K562 (cell line): ENCODE measurements at regions not wholly inside any gene's neighbourhood (a gene's known extent, or its start where the extent isn't known, plus 50 kb on each side); places are given as distances from the start of the nearest gene placed in this dataset.

Experiments
- ATAC-seq: fragments of 200-7000 bp; cut with Tn5 transposase; 3 replicates; pipeline ENCODE4 v1.9.1; 2020; ENCODE audit warnings: moderate library complexity
- BruUV-seq: library from RNA; stranded (reverse); fragments of 400-500 nt; replicated peaks from 2 replicates; lab custom pipeline; 2021; lab: Mats Ljungman, UMichigan
- CTCF ChIA-PET: fragments of 300-600 bp; formaldehyde crosslinking; extraction: SDS; loops from one replicate; lab custom pipeline; 2021; ENCODE audit warnings: low intra/inter-chr PET ratio; lab: Yijun Ruan, JAX
- POLR2A ChIA-PET: fragments of 300-600, 350-650 bp; sonication (Branson Sonifier 250); formaldehyde crosslinking; extraction: SDS; loops from one replicate; lab custom pipeline; 2021; ENCODE audit warnings: antibody characterized with exemption, inconsistent platforms; lab: Yijun Ruan, JAX
- DNase-seq, 4 experiments: peaks; one replicate each; pipeline versions ENCODE4 v3.0.0 to v3.0.0-alpha.2; 2011 to 2018; ENCODE audit warnings: low spot score in 3 of 4, mixed read lengths in 3 of 4; ENCODE audit errors: extremely low read depth in 1 of 4
- FAIRE-seq: peaks from 2 replicates; lab custom pipeline; 2011; peaks lifted over from hg19 to GRCh38; lab: Jason Lieb, UNC
- H2AFZ ChIP-seq: 2 replicates; pipeline ENCODE4 v1.6.0; 2011; ENCODE audit warnings: low read depth, low read length, control low read depth, inconsistent platforms
- H3K27ac ChIP-seq: fragments of 200-600 bp; 3 replicates; pipeline ENCODE4 v1.8.0; 2011; ENCODE audit warnings: low read depth, mild to moderate bottlenecking, control low read depth, inconsistent platforms, low read length, moderate library complexity, mixed read lengths; ENCODE audit errors: extremely low read depth
- H3K27me3 ChIP-seq, 2 experiments: fragments of 300-600 bp in 1 of 2; 2 replicates in 1 of 2; 3 replicates in 1 of 2; pipeline versions ENCODE4 v1.6.0 to v1.8.0; 2011; ENCODE audit warnings: inconsistent platforms in 2 of 2, low read length in 2 of 2, mild to moderate bottlenecking in 1 of 2, mixed read lengths in 1 of 2, moderate library complexity in 1 of 2; ENCODE audit not compliant: control insufficient read depth in 2 of 2, insufficient read depth in 2 of 2
- H3K36me3 ChIP-seq: fragments of 300-600 bp; 3 replicates; pipeline ENCODE4 v1.8.0; 2011; ENCODE audit warnings: mild to moderate bottlenecking, low read length, inconsistent platforms; ENCODE audit not compliant: control insufficient read depth, insufficient read depth
- H3K4me1 ChIP-seq, 2 experiments: fragments of 200-600 bp in 1 of 2; replicated peaks in 1 of 2; 2 replicates in 1 of 2; 3 replicates in 1 of 2; pipeline versions ENCODE4 v1.5.1 to v1.8.0; 2011; ENCODE audit warnings: inconsistent platforms in 2 of 2, low read length in 2 of 2, mild to moderate bottlenecking in 1 of 2, mixed read lengths in 1 of 2, moderate library complexity in 1 of 2; ENCODE audit not compliant: control insufficient read depth in 2 of 2, insufficient read depth in 2 of 2
- H3K4me2 ChIP-seq: 2 replicates; pipeline ENCODE4 v1.6.1; 2011; ENCODE audit warnings: low read length, control low read depth, inconsistent platforms, mixed read lengths; ENCODE audit not compliant: insufficient read depth
- H3K4me3 ChIP-seq: fragments of 200-600 bp; sonication (generic), shearing (Covaris generic); 2 replicates; pipeline ENCODE4 v1.5.1; 2016; ENCODE audit warnings: control low read depth, inconsistent platforms
- H3K79me2 ChIP-seq: fragments of 200-600 bp; 3 replicates; pipeline ENCODE4 v1.8.0; 2011; ENCODE audit warnings: low read length, inconsistent platforms; ENCODE audit not compliant: control insufficient read depth, insufficient read depth
- H3K9ac ChIP-seq, 2 experiments: 2 replicates each; pipeline versions ENCODE4 v1.6.0 to v1.6.1; 2011; ENCODE audit warnings: low read depth in 2 of 2, low read length in 2 of 2, control low read depth in 1 of 2, inconsistent platforms in 1 of 2, mild to moderate bottlenecking in 1 of 2, mixed read lengths in 1 of 2; ENCODE audit not compliant: insufficient read depth in 1 of 2
- H3K9me1 ChIP-seq: one replicate; pipeline ENCODE4 v1.6.0; 2011; ENCODE audit warnings: inconsistent platforms, mild to moderate bottlenecking, low read length, moderate library complexity; ENCODE audit not compliant: control insufficient read depth, insufficient read depth
- H3K9me3 ChIP-seq: replicated peaks from 2 replicates; pipeline ENCODE4 v1.5.1; 2011; ENCODE audit warnings: low read depth, low read length, inconsistent platforms; ENCODE audit not compliant: control insufficient read depth, insufficient read depth
- H4K20me1 ChIP-seq: replicated peaks from 2 replicates; pipeline ENCODE4 v1.6.1; 2011; ENCODE audit warnings: low read length, inconsistent platforms, mixed read lengths; ENCODE audit not compliant: control insufficient read depth, insufficient read depth
- BCOR ChIP-seq: fragments of 450-650 bp; IDR thresholded peaks from 2 replicates; pipeline ENCODE4 v1.6.1; 2016
- CREM ChIP-seq: IDR thresholded peaks from 2 replicates; pipeline ENCODE4 v1.6.1; 2014; ENCODE audit warnings: antibody characterized with exemption, low read depth
- FUS ChIP-seq: fragments of 200-400 bp; formaldehyde crosslinking; optimal IDR thresholded peaks from 2 replicates; pipeline ENCODE3; 2017; ENCODE audit warnings: low read depth, low read length
- KDM1A ChIP-seq, 2 experiments: fragments of 450-650 bp; IDR thresholded peaks; 2 replicates each; pipeline ENCODE4 v1.6.1; 2016; ENCODE audit warnings: mild to moderate bottlenecking in 2 of 2
- RAD21 ChIP-seq, 2 experiments: fragments of 250-450 bp in 1 of 2; fragments of 450-650 bp in 1 of 2; sonication (Bioruptor Pico) in 1 of 2; formaldehyde crosslinking in 1 of 2; IDR thresholded peaks in 1 of 2; conservative IDR thresholded peaks in 1 of 2; 2 replicates each; pipeline versions ENCODE4 v1.4.0 to v1.8.0; 2020 to 2022; ENCODE audit warnings: mild to moderate bottlenecking in 2 of 2, moderate library complexity in 1 of 2
- RBM25 ChIP-seq: fragments of 200-400 bp; formaldehyde crosslinking; IDR thresholded peaks from 2 replicates; pipeline ENCODE4 v1.6.1; 2018; ENCODE audit warnings: low read length, low read depth, moderate library complexity; ENCODE audit not compliant: severe bottlenecking
- RCOR1 ChIP-seq, 2 experiments: IDR thresholded peaks; 2 replicates each; pipeline ENCODE4 v1.6.1; 2012; ENCODE audit warnings: low read depth in 2 of 2, low read length in 2 of 2, borderline replicate concordance in 1 of 2, improper control_type of control experiment in 1 of 2
- TRIM24 ChIP-seq, 2 experiments: fragments of 450-650 bp; IDR thresholded peaks; 2 replicates each; pipeline ENCODE4 v1.6.1; 2016
- WGBS: fragments of 100-300 bp; shearing (Covaris generic); methylation state at CpG from one replicate; pipeline ENCODE4 v1.1.6; 2016; ENCODE audit warnings: low coverage, mixed read lengths; ENCODE audit not compliant: insufficient coverage; ENCODE audit errors: missing lambda C conversion rate; 5-methylcytosine and 5-hydroxymethylcytosine counted together
- in situ Hi-C: fragments of 300-500 bp; cut with MboI; formaldehyde crosslinking; loops from 4 replicates; pipeline ENCODE4 v1.15.0; 2018; ENCODE audit warnings: inconsistent platforms, mixed read lengths
- intact Hi-C: fragments of 100-400 bp; cut with micrococcal nuclease; formaldehyde crosslinking; loops from 2 replicates; pipeline ENCODE4 v1.14.2; 2022
- TF ChIP-seq, protein P1 (sequence below): sonication (generic); formaldehyde crosslinking; IDR thresholded peaks from 2 replicates; pipeline ENCODE4 v1.4.0; 2020; ENCODE audit warnings: mild to moderate bottlenecking, missing genetic modification reagents
- TF ChIP-seq, protein P2 (sequence below): fragments of 450-650 bp; IDR thresholded peaks from 2 replicates; pipeline ENCODE4 v1.6.1; 2016; ENCODE audit warnings: low read depth, mild to moderate bottlenecking, moderate library complexity
- TF ChIP-seq, protein P3 (sequence below): sonication (generic); formaldehyde crosslinking; IDR thresholded peaks from 2 replicates; pipeline ENCODE4 v1.8.1; 2023; ENCODE audit warnings: mild to moderate bottlenecking, missing genetic modification reagents
- TF ChIP-seq, protein P4 (sequence below), 3 experiments: IDR thresholded peaks in 2 of 3; conservative IDR thresholded peaks in 1 of 3; 2 replicates each; pipeline ENCODE4 v1.5.1; 2011 to 2012; ENCODE audit warnings: low read length in 3 of 3, mild to moderate bottlenecking in 3 of 3, control low read depth in 2 of 3, improper control_type of control experiment in 1 of 3, inconsistent platforms in 1 of 3, low read depth in 1 of 3, mixed read lengths in 1 of 3, moderate library complexity in 1 of 3; ENCODE audit not compliant: insufficient read depth in 2 of 3

DNA sequence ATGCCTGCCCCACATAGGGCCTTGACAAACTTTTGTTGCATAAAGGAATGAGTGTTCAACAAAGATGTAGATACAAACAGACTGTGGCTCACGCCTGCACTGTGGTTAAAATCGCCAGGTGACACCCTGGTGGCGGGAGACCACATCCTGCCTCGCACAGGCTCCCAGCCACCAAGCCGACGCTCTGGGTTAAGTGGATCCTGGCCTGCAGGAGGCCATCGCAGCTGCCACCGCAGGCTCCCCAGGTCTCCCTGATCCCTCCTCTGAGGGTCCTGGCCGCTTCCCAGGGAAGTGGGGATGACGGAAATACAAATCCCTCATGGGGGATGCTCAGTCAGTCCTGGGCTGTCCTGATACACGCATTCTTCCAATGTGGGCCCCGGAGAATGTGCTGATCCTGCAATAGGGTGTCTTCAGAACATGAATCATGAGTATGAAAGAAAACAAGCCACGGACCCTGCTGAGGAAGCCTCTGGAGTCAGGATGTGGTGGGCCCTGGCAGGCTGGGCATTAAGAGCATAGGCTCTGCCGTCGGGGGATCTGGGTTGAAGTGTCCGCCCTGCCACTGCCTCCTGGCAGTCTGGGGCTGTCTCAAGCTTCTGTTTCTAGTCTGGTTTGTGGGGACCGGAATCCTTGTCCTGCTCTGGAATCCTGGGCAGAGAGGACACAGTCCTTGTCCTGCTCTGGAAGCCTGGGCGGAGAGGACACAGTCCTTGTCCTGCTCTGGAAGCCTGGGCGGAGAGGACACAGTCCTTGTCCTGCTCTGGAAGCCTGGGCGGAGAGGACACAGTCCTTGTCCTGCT lies 53.5 kb upstream of the BEGAIN start (continued):
- TF ChIP-seq, protein P1, sequence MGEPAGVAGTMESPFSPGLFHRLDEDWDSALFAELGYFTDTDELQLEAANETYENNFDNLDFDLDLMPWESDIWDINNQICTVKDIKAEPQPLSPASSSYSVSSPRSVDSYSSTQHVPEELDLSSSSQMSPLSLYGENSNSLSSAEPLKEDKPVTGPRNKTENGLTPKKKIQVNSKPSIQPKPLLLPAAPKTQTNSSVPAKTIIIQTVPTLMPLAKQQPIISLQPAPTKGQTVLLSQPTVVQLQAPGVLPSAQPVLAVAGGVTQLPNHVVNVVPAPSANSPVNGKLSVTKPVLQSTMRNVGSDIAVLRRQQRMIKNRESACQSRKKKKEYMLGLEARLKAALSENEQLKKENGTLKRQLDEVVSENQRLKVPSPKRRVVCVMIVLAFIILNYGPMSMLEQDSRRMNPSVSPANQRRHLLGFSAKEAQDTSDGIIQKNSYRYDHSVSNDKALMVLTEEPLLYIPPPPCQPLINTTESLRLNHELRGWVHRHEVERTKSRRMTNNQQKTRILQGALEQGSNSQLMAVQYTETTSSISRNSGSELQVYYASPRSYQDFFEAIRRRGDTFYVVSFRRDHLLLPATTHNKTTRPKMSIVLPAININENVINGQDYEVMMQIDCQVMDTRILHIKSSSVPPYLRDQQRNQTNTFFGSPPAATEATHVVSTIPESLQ (CRISPR knock-in tag): no peak
- 0 out of 2 replicates have a peak, but pooled peaks have one; percentile 8 for TF ChIP-seq CREM
- TF ChIP-seq, protein P2, sequence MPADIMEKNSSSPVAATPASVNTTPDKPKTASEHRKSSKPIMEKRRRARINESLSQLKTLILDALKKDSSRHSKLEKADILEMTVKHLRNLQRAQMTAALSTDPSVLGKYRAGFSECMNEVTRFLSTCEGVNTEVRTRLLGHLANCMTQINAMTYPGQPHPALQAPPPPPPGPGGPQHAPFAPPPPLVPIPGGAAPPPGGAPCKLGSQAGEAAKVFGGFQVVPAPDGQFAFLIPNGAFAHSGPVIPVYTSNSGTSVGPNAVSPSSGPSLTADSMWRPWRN: peak; percentile 75; the same call in 1 of the 2 replicates

DNA sequence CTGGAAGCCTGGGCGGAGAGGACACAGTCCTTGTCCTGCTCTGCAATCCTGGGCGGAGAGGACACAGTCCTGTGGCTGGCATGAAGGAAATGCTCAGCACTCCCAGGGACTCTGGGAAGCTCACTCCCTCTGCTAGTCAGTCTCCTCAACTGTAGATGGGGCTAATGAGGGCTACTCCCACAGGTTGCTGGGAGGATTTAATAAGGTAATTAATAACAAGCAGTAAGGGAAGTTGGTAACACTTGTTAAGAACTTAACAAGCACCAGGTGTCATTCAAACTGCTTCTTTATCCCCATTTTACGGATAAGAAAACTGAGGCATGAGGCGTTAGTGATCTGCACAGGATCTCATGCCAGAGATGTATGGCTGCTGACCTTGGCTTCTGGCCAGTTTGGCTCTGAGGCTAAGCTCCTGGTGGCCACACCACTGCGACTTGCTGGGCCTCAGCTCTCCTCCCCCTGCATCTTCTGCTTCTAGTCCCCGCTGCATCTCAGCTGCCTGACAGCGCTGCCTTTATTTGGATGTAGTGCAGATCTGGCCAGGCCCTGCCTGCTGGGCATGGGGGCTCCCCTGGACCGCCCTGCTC lies 54.1 kb upstream of the BEGAIN start:
- Histone ChIP-seq H4K20me1 (no peaks in the 10 kb centered on the region), H3K27ac (no peak overlapping the region), H3K27me3 (no peaks in the 10 kb centered on the region), H2AFZ (no peak overlapping the region), H3K4me1 (peaks cover 15 to 30% of the 10 kb centered on the region in 2 experiments), H3K9me3 (no peaks in the 10 kb centered on the region), H3K9ac (peak overlapping the region in 1 of 2 experiments; percentile 52; a peak in 1 of 4 replicates), H3K4me2 (no peak overlapping the region), H3K79me2 (no peaks in the 10 kb centered on the region), H3K9me1 (no peaks in the 10 kb centered on the region), H3K4me3 (no peak overlapping the region), H3K36me3 (no peaks in the 10 kb centered on the region)
- no peak for ATAC-seq
- DNase-seq: no peak
- in situ Hi-C loops (no loop called here), intact Hi-C loops (no loop called here)
- FAIRE-seq: no peak
- ChIA-PET POLR2A (no interaction called here), CTCF (no interaction called here)
- WGBS: 57% methylated on average over 7 of the region's 8 CpGs
- BruUV-seq: no TSS peak
- TF ChIP-seq RCOR1 (IDR thresholded peaks at IDR 0.05; ENCODE audit: borderline replicate concordance in 1 of 2, low read depth in 2 of 2, low read length in 2 of 2) (0 out of 4 replicates have a peak, but pooled peaks of 1 of the 2 experiments have one; percentile 8), RAD21 (CRISPR knock-in tag; conservative IDR thresholded peaks at IDR 0.05 in 1 of 2, IDR thresholded peaks at IDR 0.05 in 1 of 2) (no peak), RBM25 (peak; percentile 69), BCOR (0 out of 2 replicates have a peak, but pooled peaks have one; percentile 23), KDM1A (IDR thresholded peaks at IDR 0.05) (0 out of 4 replicates have a peak, but pooled peaks of 1 of the 2 experiments have one; percentile 25), TRIM24 (IDR thresholded peaks at IDR 0.05) (no peak), FUS (no peak)
- TF ChIP-seq, protein P3, sequence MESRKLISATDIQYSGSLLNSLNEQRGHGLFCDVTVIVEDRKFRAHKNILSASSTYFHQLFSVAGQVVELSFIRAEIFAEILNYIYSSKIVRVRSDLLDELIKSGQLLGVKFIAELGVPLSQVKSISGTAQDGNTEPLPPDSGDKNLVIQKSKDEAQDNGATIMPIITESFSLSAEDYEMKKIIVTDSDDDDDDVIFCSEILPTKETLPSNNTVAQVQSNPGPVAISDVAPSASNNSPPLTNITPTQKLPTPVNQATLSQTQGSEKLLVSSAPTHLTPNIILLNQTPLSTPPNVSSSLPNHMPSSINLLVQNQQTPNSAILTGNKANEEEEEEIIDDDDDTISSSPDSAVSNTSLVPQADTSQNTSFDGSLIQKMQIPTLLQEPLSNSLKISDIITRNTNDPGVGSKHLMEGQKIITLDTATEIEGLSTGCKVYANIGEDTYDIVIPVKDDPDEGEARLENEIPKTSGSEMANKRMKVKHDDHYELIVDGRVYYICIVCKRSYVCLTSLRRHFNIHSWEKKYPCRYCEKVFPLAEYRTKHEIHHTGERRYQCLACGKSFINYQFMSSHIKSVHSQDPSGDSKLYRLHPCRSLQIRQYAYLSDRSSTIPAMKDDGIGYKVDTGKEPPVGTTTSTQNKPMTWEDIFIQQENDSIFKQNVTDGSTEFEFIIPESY (CRISPR knock-in tag): peak; percentile 72; the same call in 1 of the 2 replicates
- TF ChIP-seq, protein P4, sequence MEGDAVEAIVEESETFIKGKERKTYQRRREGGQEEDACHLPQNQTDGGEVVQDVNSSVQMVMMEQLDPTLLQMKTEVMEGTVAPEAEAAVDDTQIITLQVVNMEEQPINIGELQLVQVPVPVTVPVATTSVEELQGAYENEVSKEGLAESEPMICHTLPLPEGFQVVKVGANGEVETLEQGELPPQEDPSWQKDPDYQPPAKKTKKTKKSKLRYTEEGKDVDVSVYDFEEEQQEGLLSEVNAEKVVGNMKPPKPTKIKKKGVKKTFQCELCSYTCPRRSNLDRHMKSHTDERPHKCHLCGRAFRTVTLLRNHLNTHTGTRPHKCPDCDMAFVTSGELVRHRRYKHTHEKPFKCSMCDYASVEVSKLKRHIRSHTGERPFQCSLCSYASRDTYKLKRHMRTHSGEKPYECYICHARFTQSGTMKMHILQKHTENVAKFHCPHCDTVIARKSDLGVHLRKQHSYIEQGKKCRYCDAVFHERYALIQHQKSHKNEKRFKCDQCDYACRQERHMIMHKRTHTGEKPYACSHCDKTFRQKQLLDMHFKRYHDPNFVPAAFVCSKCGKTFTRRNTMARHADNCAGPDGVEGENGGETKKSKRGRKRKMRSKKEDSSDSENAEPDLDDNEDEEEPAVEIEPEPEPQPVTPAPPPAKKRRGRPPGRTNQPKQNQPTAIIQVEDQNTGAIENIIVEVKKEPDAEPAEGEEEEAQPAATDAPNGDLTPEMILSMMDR (IDR thresholded peaks at IDR 0.05 in 2 of 3, conservative IDR thresholded peaks at IDR 0.05 in 1 of 3; ENCODE audit: insufficient read depth in 2 of 3, low read depth in 1 of 3, low read length in 3 of 3): peak in 1 of 3 experiments; percentile 12; a peak in 1 of 6 replicates
